ENCODE measurements at regions not wholly inside any gene's neighbourhood (a gene's known extent, or its start where the extent isn't known, plus 50 kb on each side); places are given as distances from the start of the nearest gene placed in this dataset.

DNA sequence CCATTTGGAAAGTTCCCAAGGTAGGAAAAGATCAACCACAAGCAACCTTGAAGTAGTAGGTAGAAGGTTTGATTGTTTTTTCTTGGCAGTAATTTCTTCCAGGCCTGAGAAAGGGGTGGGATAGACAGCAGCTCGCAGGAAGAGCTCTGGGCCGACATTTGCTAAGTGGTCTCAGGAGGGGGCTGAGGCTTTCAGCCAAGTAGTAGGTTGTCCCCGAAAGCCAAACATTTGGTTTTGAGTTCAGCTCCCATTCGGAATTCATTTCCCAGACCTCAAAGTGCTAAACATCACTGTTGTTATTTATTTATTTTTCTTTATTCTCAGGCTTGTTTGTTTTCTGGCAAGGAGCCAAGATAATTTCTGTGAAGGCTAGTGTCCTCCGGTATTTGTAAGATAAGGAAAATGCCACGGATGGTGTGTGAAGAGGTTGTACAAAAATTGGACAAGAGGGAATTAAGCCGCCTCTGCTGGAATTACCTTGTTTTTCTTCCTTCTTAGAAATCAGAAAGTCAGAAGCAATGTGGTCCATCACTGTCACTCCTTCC, 112.1 kb downstream of the KIF4B start:
- Mint-ChIP-seq H3K4me1 (no peaks in the 10 kb centered on the region), H3K4me3 (no peak overlapping the region), H3K27me3 (peaks cover 7% of the 10 kb centered on the region), H3K27ac (no peak overlapping the region), H3K9me3 (ENCODE audit: low read depth) (no peaks in the 10 kb centered on the region), H3K36me3 (ENCODE audit: low read depth) (no peaks in the 10 kb centered on the region)
- ChIA-PET POLR2A (interaction anchor here (0.8 kb wide), 1 partner anchor 927 kb away, joined by 3 read pairs; no protein-coding TSS in a partner anchor), CTCF (interaction anchor here (1.1 to 1.5 kb wide), 2 partner anchors 13 to 22 kb away, joined by 3 to 4 read pairs; no protein-coding TSS in a partner anchor)
- intact Hi-C loops (cut with DNase I, micrococcal nuclease): no loop called here
- ATAC-seq (no peak), DNase-seq (no peak)

DNA sequence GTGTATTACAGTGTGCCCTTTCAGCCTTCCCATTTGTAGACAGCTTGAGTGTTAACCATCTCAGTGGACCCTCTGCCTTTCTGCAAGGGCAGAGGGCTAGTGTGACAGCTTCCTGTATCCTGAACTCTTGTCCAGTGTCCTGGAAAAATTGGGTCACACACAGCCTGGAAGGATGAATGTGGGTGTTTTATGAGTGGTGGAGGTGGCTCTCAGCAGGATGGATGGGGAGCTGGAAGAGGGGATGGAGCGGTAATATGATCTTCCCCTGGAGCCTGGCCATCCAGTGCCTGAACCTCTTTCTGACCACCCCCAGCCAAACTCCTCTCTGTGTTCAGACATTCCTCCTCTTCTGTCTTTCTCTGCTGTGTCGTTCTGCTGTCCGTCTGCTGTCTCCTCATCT, 113.0 kb downstream of the KIF4B start:
- DNase-seq (no peak), ATAC-seq (no peak)
- Mint-ChIP-seq H3K27me3 (peaks cover 7% of the 10 kb centered on the region), H3K36me3 (ENCODE audit: low read depth) (no peaks in the 10 kb centered on the region), H3K4me3 (no peak overlapping the region), H3K9me3 (ENCODE audit: low read depth) (no peaks in the 10 kb centered on the region), H3K27ac (no peak overlapping the region), H3K4me1 (no peaks in the 10 kb centered on the region)
- ChIA-PET CTCF (interaction anchor here (1.5 kb wide), 1 partner anchor 13 kb away, joined by 4 read pairs; no protein-coding TSS in a partner anchor), POLR2A (no interaction called here)
- intact Hi-C loops (cut with DNase I, micrococcal nuclease): no loop called here

DNA sequence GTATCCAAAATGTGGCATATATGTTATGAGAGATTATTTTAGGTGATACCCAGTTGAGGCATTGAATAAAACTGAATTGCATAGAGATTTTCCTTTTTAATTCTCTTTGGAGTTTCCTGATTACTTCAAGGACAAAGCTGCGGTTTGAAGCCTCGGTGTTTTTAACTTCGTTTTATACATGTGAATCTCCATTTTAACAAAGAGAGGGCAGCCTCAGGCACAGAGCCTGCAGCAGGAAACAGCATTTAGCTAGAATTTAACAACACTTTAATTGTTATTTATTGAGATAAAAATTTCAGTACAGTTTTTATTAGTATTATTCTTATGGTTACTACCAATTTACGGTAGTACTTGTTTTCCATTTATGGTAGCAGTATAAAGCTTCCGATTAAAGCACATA, 114.0 kb downstream of the KIF4B start:
- H3K4me3 Mint-ChIP-seq: no peak overlapping the region
- peaks cover 7% of the 10 kb centered on the region for H3K27me3 Mint-ChIP-seq
- no peaks in the 10 kb centered on the region for H3K9me3 Mint-ChIP-seq (ENCODE audit: low read depth)
- H3K27ac Mint-ChIP-seq: no peak overlapping the region
- no peak for ATAC-seq
- intact Hi-C loops (cut with DNase I, micrococcal nuclease): no loop called here
- no peaks in the 10 kb centered on the region for H3K36me3 Mint-ChIP-seq (ENCODE audit: low read depth)
- CTCF ChIA-PET: no interaction called here
- DNase-seq: no peak
- H3K4me1 Mint-ChIP-seq: no peaks in the 10 kb centered on the region
- POLR2A ChIA-PET: no interaction called here

DNA sequence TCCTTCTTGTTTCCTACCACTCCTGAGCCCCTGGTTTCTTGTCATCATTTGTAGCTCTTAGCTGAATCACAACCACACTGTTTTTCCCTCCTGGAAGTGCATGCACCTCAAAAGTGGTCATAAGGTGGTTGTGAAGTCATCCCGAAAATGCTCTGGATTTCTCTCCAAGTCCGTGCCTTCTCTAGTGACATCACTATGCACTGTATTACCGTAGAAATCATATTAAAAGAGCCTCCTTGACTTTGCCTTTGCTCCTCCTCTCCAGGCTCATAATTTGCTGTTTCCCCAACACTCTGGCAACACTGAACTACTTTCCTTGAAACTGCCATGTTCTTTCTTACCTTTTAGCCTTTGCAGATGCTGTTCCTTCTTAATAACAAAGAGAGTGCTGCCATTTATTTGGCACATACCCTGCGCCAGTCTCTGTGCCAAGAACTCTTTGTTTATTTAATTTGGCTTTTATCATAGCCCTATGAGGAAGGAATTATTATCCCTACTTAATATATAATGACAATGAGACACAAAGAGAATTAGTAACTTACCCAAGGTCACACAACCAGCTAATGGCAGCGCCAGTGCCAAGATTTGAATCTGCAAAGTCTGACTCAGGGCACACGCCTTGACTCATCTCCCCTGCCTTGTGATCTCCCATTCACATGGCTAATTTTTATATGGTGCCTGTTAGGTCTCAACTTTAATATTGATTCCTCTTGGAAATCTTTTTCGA, 115.4 kb downstream of the KIF4B start:
- POLR2A ChIA-PET: no interaction called here
- DNase-seq (no peak), ATAC-seq (no peak)
- intact Hi-C loops (cut with DNase I, micrococcal nuclease): no loop called here
- CTCF ChIA-PET: no interaction called here
- no peaks in the 10 kb centered on the region for H3K4me1 Mint-ChIP-seq
- H3K4me3 Mint-ChIP-seq: no peak overlapping the region
- H3K36me3 Mint-ChIP-seq (ENCODE audit: low read depth): no peaks in the 10 kb centered on the region
- no peaks in the 10 kb centered on the region for H3K9me3 Mint-ChIP-seq (ENCODE audit: low read depth)
- H3K27me3 Mint-ChIP-seq: peaks cover 7% of the 10 kb centered on the region
- no peak overlapping the region for H3K27ac Mint-ChIP-seq

DNA sequence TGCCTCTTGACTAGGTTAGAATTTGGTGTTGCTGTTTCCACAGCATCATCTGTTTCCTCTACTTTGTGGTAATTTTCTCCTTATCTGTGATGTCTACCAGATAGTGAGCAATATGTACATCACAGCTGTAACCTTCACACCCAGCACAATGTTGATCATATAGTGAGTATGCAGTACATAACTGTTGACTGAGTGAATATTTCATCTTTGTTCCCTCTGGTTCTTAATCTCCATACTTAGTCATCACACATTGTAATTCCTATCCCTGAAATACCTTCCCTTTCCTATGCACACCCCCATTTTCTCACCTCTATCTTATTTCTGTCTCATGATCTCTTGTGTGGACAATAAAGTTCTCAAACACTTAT, 115.9 kb downstream of the KIF4B start:
- no peak for DNase-seq
- H3K36me3 Mint-ChIP-seq (ENCODE audit: low read depth): no peaks in the 10 kb centered on the region
- intact Hi-C loops (cut with DNase I, micrococcal nuclease): no loop called here
- no peaks in the 10 kb centered on the region for H3K9me3 Mint-ChIP-seq (ENCODE audit: low read depth)
- CTCF ChIA-PET: no interaction called here
- H3K4me1 Mint-ChIP-seq: no peaks in the 10 kb centered on the region
- POLR2A ChIA-PET: interaction anchor here (0.6 kb wide), 1 partner anchor 138 kb away, joined by 3 read pairs; no protein-coding TSS in a partner anchor
- H3K27ac Mint-ChIP-seq: no peak overlapping the region
- peaks cover 7% of the 10 kb centered on the region for H3K27me3 Mint-ChIP-seq
- no peak overlapping the region for H3K4me3 Mint-ChIP-seq
- ATAC-seq: no peak

DNA sequence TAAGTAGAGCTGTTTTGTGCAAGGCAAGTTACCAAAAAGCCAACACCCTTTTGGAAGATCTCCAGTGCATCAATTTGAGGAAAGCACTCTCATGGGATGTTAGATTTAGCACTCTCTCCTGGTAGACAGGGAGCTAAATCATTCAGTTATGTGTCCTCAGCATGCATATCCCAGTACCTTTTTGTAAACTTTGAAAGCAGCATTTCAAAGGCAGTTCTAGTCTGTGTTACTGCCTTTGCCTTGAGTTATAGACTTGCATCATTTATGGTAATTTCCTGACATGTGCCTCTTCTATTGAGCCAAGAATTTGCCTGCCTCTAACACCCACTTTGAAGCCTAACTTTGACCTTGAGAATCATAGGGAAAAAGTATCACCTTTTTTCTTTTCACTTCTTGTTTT, 120.6 kb downstream of the KIF4B start:
- no peaks in the 10 kb centered on the region for H3K9me3 Mint-ChIP-seq (ENCODE audit: low read depth)
- no peaks in the 10 kb centered on the region for H3K36me3 Mint-ChIP-seq (ENCODE audit: low read depth)
- no peak overlapping the region for H3K27ac Mint-ChIP-seq
- intact Hi-C loops (cut with DNase I, micrococcal nuclease): loop anchor here in 1 of 2 experiments (10.0 kb wide), 1 partner anchor 2001 kb away; no protein-coding TSS in a partner anchor
- peaks cover 25% of the 10 kb centered on the region for H3K27me3 Mint-ChIP-seq
- DNase-seq (no peak), ATAC-seq (no peak)
- no peak overlapping the region for H3K4me3 Mint-ChIP-seq
- ChIA-PET POLR2A (no interaction called here), CTCF (no interaction called here)
- H3K4me1 Mint-ChIP-seq: no peaks in the 10 kb centered on the region

DNA sequence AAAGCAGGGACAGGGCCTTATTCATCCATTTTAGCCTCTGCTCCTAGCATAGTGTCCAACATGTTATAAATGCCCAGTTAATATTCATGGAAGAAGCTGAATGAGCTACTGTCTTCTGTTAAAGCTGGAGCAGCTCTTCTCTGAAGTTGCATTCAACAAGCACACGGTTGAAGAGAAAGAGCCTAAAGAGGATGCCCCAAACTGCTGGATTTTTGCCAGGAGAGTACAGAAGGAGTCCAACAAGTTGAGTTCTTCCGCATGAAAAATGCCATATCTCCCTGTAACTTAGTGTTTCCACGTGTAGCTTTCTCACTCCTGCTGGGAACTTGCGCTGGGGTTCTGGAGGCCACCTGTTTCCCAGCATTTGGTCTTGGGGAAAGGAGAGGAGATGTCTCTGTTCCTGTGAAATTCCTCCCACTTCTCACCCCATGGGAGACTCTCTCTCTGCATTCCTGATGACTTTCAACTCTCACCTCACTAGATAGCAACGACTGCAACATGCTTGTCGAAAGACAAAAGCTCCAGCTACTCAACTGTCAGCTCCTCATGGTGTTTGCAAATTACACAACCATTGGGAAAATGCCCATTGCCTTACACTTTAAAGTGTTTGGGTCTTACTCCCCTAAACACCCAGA, 122.8 kb downstream of the KIF4B start:
- Mint-ChIP-seq H3K4me3 (no peak overlapping the region), H3K36me3 (ENCODE audit: low read depth) (no peaks in the 10 kb centered on the region), H3K27me3 (peaks cover 28% of the 10 kb centered on the region), H3K4me1 (no peaks in the 10 kb centered on the region), H3K27ac (no peak overlapping the region), H3K9me3 (ENCODE audit: low read depth) (no peaks in the 10 kb centered on the region)
- ChIA-PET CTCF (interaction anchor here (0.5 to 1.2 kb wide), 3 partner anchors 11 to 565 kb away, joined by 3 to 4 read pairs (median 3); no protein-coding TSS in a partner anchor), POLR2A (no interaction called here)
- DNase-seq: no peak
- ATAC-seq: no peak
- intact Hi-C loops (cut with DNase I, micrococcal nuclease): loop anchor here in 1 of 2 experiments (5.0 to 10.0 kb wide), 2 partner anchors 1891 to 1998 kb away; no protein-coding TSS in a partner anchor

DNA sequence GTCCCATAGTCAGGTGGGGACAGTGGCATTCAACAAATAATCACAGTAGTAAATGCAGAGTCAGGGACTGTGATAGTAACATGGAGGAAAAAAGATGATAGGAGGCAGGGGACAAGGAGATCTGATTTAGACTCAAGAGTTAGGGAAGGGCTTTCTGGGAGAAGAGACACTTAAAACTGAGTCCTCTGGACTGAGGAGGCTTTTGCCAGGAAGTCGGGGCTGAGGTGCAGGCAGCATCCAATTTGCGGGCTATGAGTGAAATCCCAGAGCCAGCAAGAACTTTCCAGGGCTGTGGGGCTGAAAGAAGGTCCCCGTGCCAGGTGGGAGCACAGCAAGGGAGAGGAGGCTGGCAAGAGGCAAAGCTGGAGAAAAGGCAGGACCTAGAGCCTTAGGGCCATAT, 124.1 kb downstream of the KIF4B start:
- Mint-ChIP-seq H3K27me3 (peaks cover 28% of the 10 kb centered on the region), H3K36me3 (ENCODE audit: low read depth) (no peaks in the 10 kb centered on the region), H3K4me3 (no peak overlapping the region), H3K4me1 (no peaks in the 10 kb centered on the region), H3K9me3 (ENCODE audit: low read depth) (no peaks in the 10 kb centered on the region), H3K27ac (no peak overlapping the region)
- POLR2A ChIA-PET: interaction anchor here (0.6 kb wide), 1 partner anchor 1723 kb away, joined by 3 read pairs; no protein-coding TSS in a partner anchor
- ATAC-seq (no peak), DNase-seq (no peak)
- CTCF ChIA-PET: interaction anchor here (0.6 to 0.7 kb wide), 2 partner anchors 537 to 1907 kb away, joined by 3 to 4 read pairs; no protein-coding TSS in a partner anchor
- intact Hi-C loops (cut with DNase I, micrococcal nuclease): loop anchor here in 1 of 2 experiments (5.0 to 10.0 kb wide), 2 partner anchors 1890 to 1997 kb away; no protein-coding TSS in a partner anchor

DNA sequence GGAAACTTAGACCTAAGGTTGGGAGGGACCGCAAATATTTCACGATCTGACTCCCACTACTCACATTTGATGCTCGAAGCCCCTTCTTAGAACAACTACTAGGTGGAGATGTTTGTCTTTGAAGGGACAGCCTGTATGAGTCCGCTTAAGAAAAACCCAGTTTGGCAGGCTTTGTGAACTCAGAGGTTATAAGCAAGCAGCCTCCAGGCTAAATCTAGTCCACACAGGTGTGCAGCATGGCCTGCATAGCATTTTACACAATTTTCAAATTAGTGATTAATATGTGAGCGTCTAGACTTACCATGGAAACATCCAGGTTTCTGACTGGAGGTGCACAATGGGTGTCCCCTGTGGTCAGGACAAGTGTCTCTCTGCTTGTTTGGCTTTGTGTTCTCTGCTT, 127.1 kb downstream of the KIF4B start:
- Mint-ChIP-seq H3K4me3 (no peak overlapping the region), H3K27me3 (peaks cover 31% of the 10 kb centered on the region), H3K4me1 (no peaks in the 10 kb centered on the region), H3K9me3 (ENCODE audit: low read depth) (no peaks in the 10 kb centered on the region), H3K36me3 (ENCODE audit: low read depth) (no peaks in the 10 kb centered on the region), H3K27ac (no peak overlapping the region)
- intact Hi-C loops (cut with DNase I, micrococcal nuclease): no loop called here
- ATAC-seq (no peak), DNase-seq (no peak)
- POLR2A ChIA-PET: no interaction called here
- CTCF ChIA-PET: no interaction called here

DNA sequence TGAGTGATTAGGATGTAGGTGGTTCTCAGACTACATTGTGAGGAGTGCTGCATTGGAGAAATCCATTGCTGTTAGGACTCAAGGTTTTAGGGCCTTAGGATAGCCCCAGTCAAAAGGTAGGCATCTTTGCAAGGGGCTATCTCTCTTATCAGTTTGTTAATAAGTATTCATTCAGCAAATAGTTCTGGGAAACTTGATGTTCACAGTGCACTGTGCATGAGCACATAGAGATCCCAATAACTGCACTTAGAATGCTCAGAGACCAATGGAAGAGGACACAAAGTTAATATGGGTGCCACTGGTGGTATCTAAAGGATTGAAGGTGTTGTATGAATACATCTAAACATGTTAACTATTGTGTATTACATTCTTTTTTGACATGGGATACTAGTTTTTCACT, 131.4 kb downstream of the KIF4B start:
- intact Hi-C loops (cut with DNase I, micrococcal nuclease): loop anchor here in 1 of 2 experiments (5.0 kb wide), 1 partner anchor 493 kb away; no protein-coding TSS in a partner anchor

DNA sequence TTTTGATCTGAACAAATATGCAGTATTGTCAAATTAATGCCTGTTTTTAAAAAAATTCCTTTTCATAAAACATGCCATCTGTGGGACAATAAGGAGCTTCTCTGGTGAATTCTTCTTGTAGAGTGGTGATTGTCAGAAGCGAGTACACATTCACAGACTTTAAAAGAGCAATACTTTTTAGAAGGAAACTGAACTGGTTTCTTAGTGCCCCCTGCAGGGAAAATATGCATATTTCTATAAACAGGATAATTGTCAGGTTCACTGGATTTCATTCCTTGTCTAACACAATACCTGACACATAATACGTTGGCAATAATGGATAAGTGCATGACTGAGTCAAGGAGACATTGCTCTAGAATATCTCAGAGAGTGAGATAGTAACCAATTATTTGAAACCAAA, 133.7 kb downstream of the KIF4B start:
- ATAC-seq (no peak), DNase-seq (no peak)
- intact Hi-C loops (cut with DNase I, micrococcal nuclease): loop anchor here in 1 of 2 experiments (5.0 kb wide), 1 partner anchor 495 kb away; no protein-coding TSS in a partner anchor
- CTCF ChIA-PET: interaction anchor here (1.0 to 1.7 kb wide), 4 partner anchors 9 to 179 kb away, joined by 3 to 5 read pairs (median 3); no protein-coding TSS in a partner anchor
- Mint-ChIP-seq H3K36me3 (ENCODE audit: low read depth) (no peaks in the 10 kb centered on the region), H3K27me3 (peaks cover 6% of the 10 kb centered on the region), H3K9me3 (ENCODE audit: low read depth) (no peaks in the 10 kb centered on the region), H3K27ac (no peak overlapping the region), H3K4me3 (no peak overlapping the region), H3K4me1 (no peaks in the 10 kb centered on the region)
- POLR2A ChIA-PET: no interaction called here

More for the DNA sequence above, 131.4 kb downstream of the KIF4B start:
- H3K36me3 Mint-ChIP-seq (ENCODE audit: low read depth): no peaks in the 10 kb centered on the region
- no peak for DNase-seq
- no peaks in the 10 kb centered on the region for H3K9me3 Mint-ChIP-seq (ENCODE audit: low read depth)
- POLR2A ChIA-PET: no interaction called here
- CTCF ChIA-PET: no interaction called here
- H3K27ac Mint-ChIP-seq: no peak overlapping the region
- peaks cover 10% of the 10 kb centered on the region for H3K27me3 Mint-ChIP-seq
- ATAC-seq: no peak
- no peaks in the 10 kb centered on the region for H3K4me1 Mint-ChIP-seq
- no peak overlapping the region for H3K4me3 Mint-ChIP-seq

Data from activated CD4-positive, alpha-beta T cell treated with anti-CD3 and anti-CD28 coated beads for 36 hours (primary cell).